ENCODE measurements at regions not wholly inside any gene's neighbourhood (a gene's known extent, or its start where the extent isn't known, plus 50 kb on each side); places are given as distances from the start of the nearest gene placed in this dataset.
"Not testable (repeated sequence)": the region's sequence is repeated elsewhere in the genome, so short reads cannot be mapped to it uniquely, and the experiment has no call there.

GRCh38 chr21:23817337-23817736 is 1789.9 kb downstream of the MRPL39 start:
- TF ChIP-seq, protein P1, sequence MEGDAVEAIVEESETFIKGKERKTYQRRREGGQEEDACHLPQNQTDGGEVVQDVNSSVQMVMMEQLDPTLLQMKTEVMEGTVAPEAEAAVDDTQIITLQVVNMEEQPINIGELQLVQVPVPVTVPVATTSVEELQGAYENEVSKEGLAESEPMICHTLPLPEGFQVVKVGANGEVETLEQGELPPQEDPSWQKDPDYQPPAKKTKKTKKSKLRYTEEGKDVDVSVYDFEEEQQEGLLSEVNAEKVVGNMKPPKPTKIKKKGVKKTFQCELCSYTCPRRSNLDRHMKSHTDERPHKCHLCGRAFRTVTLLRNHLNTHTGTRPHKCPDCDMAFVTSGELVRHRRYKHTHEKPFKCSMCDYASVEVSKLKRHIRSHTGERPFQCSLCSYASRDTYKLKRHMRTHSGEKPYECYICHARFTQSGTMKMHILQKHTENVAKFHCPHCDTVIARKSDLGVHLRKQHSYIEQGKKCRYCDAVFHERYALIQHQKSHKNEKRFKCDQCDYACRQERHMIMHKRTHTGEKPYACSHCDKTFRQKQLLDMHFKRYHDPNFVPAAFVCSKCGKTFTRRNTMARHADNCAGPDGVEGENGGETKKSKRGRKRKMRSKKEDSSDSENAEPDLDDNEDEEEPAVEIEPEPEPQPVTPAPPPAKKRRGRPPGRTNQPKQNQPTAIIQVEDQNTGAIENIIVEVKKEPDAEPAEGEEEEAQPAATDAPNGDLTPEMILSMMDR (conservative IDR thresholded peaks at IDR 0.05): no peak
- no peak overlapping the region for H3K27ac ChIP-seq

GRCh38 chr21:23812485-23812884 is 1794.8 kb downstream of the MRPL39 start:
- TF ChIP-seq, protein P1 (conservative IDR thresholded peaks at IDR 0.05): no peak
- no peak overlapping the region for H3K27ac ChIP-seq

DNA sequence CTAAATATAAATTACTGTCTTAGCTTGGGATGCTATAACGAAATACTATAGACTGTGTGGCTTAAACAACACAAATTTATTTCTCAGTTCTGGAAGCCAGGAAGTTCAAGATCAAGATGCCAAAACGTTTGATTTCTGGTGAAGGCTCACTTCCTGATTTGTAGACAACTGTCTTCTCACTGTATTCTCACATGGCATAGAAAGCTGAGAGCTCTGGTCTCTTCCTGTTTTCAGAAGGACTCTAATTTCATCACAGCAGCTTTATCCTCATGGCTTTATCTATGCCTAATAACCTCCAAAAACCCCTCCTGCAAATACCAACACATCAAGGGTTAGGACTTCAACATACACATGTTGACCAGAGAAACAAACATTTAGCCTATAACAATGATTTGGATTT is 1795.5 kb downstream of the MRPL39 start:
- TF ChIP-seq, protein P1 (conservative IDR thresholded peaks at IDR 0.05): no peak
- H3K27ac ChIP-seq: no peak overlapping the region

DNA sequence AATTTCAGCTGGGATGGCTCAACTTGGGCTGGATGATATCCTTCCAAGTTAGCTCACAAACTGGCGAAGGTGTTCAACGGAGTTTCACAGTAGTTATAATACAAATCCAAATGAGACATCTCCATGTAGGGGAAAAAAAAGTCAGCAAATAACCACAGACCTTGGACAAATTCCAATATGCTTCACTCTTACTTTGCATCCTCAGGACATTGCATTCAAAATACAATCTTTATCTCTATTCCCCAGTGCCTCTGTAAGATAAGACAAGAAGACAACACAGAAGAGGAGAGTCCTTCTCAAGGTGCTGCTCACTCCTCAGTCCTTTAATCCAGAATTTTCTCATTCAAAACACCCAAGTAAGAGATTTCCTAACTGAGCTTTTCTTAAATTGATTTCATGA is 1797.7 kb downstream of the MRPL39 start:
- H3K27ac ChIP-seq: no peak overlapping the region
- TF ChIP-seq, protein P1 (conservative IDR thresholded peaks at IDR 0.05): no peak

DNA sequence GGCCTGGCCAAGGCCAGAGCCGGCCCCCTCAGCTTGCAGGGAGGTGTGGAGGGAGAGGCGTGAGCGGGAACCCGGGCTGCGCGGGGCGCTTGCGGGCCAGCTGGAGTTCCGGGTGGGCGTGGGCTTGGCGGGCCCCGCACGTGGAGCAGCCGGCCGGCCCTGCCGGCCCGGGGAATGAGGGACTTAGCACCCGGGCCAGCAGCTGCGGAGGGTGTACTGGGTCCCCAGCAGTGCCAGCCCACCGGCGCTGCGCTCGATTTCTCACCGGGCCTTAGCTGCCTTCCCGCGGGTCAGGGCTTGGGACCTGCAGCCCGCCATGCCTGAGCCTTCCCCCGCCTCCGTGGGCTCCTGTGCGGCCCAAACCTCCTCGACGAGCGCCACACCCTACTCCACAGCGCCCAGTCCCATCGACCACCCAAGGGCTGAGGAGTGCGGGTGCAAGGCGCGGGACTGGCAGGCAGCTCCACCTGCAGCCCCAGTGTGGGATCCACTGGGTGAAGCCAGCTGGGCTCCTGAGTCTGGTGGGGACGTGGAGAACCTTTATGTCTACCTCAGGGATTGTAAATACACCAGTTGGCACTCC is 1800.2 kb downstream of the MRPL39 start:
- not testable (repeated sequence) for H3K27ac ChIP-seq

- H3K27ac ChIP-seq: no peak overlapping the region
- TF ChIP-seq, protein P1 (conservative IDR thresholded peaks at IDR 0.05): no peak
Measured at GRCh38 chr21:23804866-23805265, 1802.4 kb downstream of the MRPL39 start.

GRCh38 chr21:23801292-23801691 is 1806.0 kb downstream of the MRPL39 start:
- H3K27ac ChIP-seq: no peak overlapping the region
- TF ChIP-seq, protein P1 (conservative IDR thresholded peaks at IDR 0.05): no peak

DNA sequence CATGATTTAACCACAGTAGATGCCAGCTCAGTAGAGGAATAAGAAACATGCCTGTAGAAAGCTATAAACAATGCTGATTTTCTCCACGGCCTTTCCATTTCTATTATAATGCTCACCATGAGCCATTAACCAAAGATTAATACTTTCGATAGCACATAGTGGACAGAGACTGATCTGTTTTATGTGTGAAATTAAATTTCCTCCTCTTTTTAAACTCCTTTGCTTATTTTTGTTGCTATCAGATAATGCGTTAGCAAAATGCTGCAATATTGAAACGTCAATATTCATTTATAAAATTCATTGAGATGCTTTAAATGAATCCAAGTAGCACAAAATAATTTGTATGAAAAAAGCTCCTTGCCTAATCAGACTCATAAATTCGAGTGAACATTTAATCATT is 1807.9 kb downstream of the MRPL39 start:
- TF ChIP-seq, protein P1 (conservative IDR thresholded peaks at IDR 0.05): no peak
- H3K27ac ChIP-seq: no peak overlapping the region

Data from VCaP (cell line).